ENCODE measurements at regions not wholly inside any gene's neighbourhood (a gene's known extent, or its start where the extent isn't known, plus 50 kb on each side); places are given as distances from the start of the nearest gene placed in this dataset.

GRCh38 chr9:8062459-8062858, 262.9 kb upstream of the DMAC1 start:
- Histone ChIP-seq H3K36me3 (ENCODE audit: control insufficient read depth in 2 of 2, extremely low read depth in 1 of 2, insufficient read depth in 2 of 2, low read length in 2 of 2) (no peaks in the 10 kb centered on the region), H3K4me1 (ENCODE audit: control insufficient read depth, extremely low read depth, insufficient read depth, low read length) (no peaks in the 10 kb centered on the region), H3K9me3 (replicated peaks; ENCODE audit: control insufficient read depth, insufficient read depth, low read length) (no peaks in the 10 kb centered on the region), H4K20me1 (replicated peaks; ENCODE audit: control insufficient read depth, extremely low read depth, insufficient read depth, low read length) (no peaks in the 10 kb centered on the region), H3K27me3 (ENCODE audit: control insufficient read depth in 2 of 2, insufficient read depth in 2 of 2, low read length in 2 of 2) (no peaks in the 10 kb centered on the region), H3K9ac (replicated peaks; ENCODE audit: extremely low read depth, insufficient read depth, low read length) (no peak overlapping the region), H3K27ac (ENCODE audit: insufficient read depth, low read depth, low read length) (no peak overlapping the region), H3K4me2 (ENCODE audit: insufficient read depth, low read length) (no peak overlapping the region), H2AFZ (ENCODE audit: low read depth, low read length) (no peak overlapping the region), H3K79me2 (ENCODE audit: control insufficient read depth, insufficient read depth, low read length) (no peaks in the 10 kb centered on the region), H3K4me3 (replicated peaks in 1 of 3; ENCODE audit: insufficient read depth in 1 of 3, low read depth in 1 of 3, low read length in 3 of 3) (no peak overlapping the region), H3K9me1 (replicated peaks; ENCODE audit: control insufficient read depth, extremely low read depth, insufficient read depth, low read length) (no peaks in the 10 kb centered on the region)
- POLR2A ChIA-PET: no interaction called here
- CTCF ChIA-PET: no interaction called here
- intact Hi-C loops (cut with micrococcal nuclease) (no loop called here), dilution Hi-C loops (cut with MboI; ENCODE audit: extremely low pct_ligation_motif_present, low sequenced_read_pairs) (no loop called here)
- DNase-seq (ENCODE audit: low read depth, low spot score): no peak
- BruUV-seq (replicated peaks): no TSS peak
- FAIRE-seq: no peak
- TF ChIP-seq, protein P1, sequence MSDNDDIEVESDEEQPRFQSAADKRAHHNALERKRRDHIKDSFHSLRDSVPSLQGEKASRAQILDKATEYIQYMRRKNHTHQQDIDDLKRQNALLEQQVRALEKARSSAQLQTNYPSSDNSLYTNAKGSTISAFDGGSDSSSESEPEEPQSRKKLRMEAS (IDR thresholded peaks at IDR 0.05; ENCODE audit: insufficient read depth, insufficient read length): no peak
- TF ChIP-seq JUN (IDR thresholded peaks at IDR 0.05; ENCODE audit: borderline replicate concordance, insufficient read depth, insufficient read length, low read depth): no peak
- TF ChIP-seq MYC (IDR thresholded peaks at IDR 0.05; ENCODE audit: low read depth, low read length): no peak
- no peak for TF ChIP-seq POLR2A (IDR thresholded peaks at IDR 0.05; ENCODE audit: low read depth, low read length)
- TF ChIP-seq GATA2 (IDR thresholded peaks at IDR 0.05; ENCODE audit: insufficient read depth, insufficient read length, low read depth, low read length): no peak
- TF ChIP-seq EZH2 (IDR thresholded peaks at IDR 0.05; ENCODE audit: borderline replicate concordance, low read depth, low read length, severe bottlenecking): no peak
- TF ChIP-seq FOS (IDR thresholded peaks at IDR 0.05; ENCODE audit: borderline replicate concordance, insufficient read depth, low read length): no peak
- TF ChIP-seq POLR2AphosphoS5 (IDR thresholded peaks at IDR 0.05; ENCODE audit: insufficient read depth, low read depth, low read length): no peak
- TF ChIP-seq, protein P2, sequence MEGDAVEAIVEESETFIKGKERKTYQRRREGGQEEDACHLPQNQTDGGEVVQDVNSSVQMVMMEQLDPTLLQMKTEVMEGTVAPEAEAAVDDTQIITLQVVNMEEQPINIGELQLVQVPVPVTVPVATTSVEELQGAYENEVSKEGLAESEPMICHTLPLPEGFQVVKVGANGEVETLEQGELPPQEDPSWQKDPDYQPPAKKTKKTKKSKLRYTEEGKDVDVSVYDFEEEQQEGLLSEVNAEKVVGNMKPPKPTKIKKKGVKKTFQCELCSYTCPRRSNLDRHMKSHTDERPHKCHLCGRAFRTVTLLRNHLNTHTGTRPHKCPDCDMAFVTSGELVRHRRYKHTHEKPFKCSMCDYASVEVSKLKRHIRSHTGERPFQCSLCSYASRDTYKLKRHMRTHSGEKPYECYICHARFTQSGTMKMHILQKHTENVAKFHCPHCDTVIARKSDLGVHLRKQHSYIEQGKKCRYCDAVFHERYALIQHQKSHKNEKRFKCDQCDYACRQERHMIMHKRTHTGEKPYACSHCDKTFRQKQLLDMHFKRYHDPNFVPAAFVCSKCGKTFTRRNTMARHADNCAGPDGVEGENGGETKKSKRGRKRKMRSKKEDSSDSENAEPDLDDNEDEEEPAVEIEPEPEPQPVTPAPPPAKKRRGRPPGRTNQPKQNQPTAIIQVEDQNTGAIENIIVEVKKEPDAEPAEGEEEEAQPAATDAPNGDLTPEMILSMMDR (IDR thresholded peaks at IDR 0.05; ENCODE audit: extremely low read depth in 1 of 2, insufficient read depth in 1 of 2, low read depth in 1 of 2, low read length in 2 of 2): no peak

Measured in endothelial cell of umbilical vein (primary cell).